D341Med (cell line): ENCODE measurements at regions not wholly inside any gene's neighbourhood (a gene's known extent, or its start where the extent isn't known, plus 50 kb on each side); places are given as distances from the start of the nearest gene placed in this dataset.

Experiments
- DNase-seq: peaks from one replicate; pipeline ENCODE4 v3.0.0; 2012; ENCODE audit warnings: low spot score

DNA sequence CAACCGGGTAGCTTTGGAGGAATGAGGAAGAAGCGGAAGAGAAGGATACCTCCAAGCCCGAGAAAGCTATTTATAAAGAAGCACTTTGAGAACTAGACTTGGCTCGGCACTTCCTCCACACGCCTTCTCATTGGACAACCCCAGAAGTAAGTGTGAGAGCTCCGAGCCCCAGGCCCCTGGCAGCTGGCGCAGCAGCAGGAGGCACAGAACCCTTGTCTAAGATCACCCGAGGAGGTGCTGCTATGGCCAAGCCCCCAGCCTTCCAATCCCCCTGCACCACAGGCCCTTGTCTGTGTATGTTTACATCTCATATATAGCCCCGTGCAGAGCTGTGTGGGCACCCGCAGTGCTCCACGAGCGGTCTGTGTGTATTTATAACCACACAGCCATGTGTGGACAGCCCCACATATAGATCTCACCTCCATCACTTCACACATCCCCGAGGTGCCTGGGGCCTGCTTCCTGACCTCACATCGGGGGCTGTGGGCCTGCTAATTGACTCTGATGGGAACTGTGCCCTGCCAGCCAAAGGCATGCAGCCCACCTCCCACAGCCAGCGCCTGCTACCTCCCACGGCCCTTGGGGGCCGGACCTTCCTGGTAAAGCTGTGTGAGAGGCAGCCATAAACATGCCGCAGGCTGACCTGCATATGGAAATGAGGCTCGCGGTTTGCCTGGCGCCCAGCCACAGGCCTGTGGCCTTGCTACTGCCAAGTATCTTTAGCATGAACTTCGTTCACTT, 96.1 kb downstream of the C17orf67 start:
- DNase-seq, result no peak

DNA sequence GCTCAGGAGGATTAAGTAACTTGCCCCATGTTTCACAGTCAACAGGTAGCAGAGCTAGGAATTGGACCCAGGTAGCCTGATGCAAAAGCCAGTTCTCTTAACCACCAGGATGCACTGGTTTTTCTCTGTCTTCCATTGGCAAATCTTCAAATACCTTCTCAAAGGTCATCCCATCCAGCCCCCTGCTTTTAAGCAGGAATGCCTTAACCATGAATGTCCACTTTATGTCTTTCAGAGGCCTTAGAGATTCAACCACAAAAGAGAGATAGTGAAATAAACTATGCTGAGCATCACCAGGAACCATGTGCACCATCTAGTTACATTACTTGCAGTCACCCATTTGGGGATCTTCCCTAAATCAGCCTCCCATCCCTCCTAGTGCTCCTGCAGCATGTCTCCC, 94.3 kb downstream of the C17orf67 start:
- DNase-seq, result no peak

DNA sequence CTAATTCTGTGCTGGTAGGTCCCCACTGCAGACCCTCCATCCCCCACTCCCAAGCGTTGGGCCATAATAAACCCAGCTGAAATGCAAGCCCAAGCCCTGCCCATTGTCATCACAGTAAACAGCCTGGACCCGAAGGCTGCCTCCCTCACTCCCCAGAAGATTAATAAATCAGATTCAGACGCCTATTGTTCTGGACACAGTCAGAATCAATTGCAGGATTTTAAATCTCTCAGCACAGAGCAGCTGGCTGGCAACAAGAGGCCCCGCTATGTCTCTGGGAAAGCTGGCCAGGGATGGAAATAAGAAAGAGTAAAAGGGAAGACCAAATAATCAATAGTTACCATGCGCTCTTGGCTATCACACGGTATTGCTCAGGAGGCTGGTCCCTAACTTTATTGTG, 93.9 kb downstream of the C17orf67 start:
- no peak for DNase-seq

DNA sequence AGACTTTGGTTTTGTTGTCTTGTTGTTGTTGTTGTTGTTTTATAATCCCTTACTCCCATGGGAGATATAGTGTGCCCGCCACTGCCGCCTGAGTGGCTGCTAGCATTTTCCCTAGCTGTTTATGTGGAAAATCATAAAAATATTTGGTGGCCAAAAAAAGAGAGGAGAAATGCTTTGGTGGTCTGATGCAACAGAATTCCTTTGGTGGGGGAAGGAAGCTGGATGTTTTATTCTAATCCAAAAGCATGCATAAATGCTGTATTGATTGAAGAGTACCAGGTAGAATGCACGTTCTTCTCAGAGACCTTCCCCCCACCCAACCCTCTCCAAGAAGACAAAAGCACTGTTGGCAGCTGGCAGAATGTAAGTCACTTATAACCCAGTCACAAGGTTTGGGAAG, 93.2 kb downstream of the C17orf67 start:
- DNase-seq, result no peak
